HG02763 (cell line): ENCODE measurements at regions not wholly inside any gene's neighbourhood (a gene's known extent, or its start where the extent isn't known, plus 50 kb on each side); places are given as distances from the start of the nearest gene placed in this dataset.
A peak's percentile ranks its signal among the peaks of the same experiment; 100 is the strongest.

Experiments used
- ATAC-seq: cut with Tn5 transposase; IDR thresholded peaks from one replicate; pipeline ENCODE4 v1.9.1; 2021; ENCODE audit warnings: mild to moderate bottlenecking, moderate library complexity; ENCODE audit not compliant: unreplicated experiment

GRCh38 chr3:69445498-69445897 lies 59.6 kb upstream of the FRMD4B start:
- no peak for ATAC-seq

GRCh38 chr3:69445024-69445423 lies 59.1 kb upstream of the FRMD4B start:
- no peak for ATAC-seq

GRCh38 chr3:69443457-69443920 lies 57.6 kb upstream of the FRMD4B start:
- ATAC-seq = no peak

GRCh38 chr3:69442771-69443311 lies 57.0 kb upstream of the FRMD4B start:
- ATAC-seq = no peak

- ATAC-seq = no peak
These were observed 55.8 kb upstream of the FRMD4B start for GRCh38 chr3:69441732-69442131.

- ATAC-seq = no peak
These were observed 55.2 kb upstream of the FRMD4B start for GRCh38 chr3:69441040-69441439.

- no peak for ATAC-seq
These were observed 53.9 kb upstream of the FRMD4B start for GRCh38 chr3:69439643-69440270.

- ATAC-seq = no peak
These were observed 52.6 kb upstream of the FRMD4B start for GRCh38 chr3:69438476-69438875.

GRCh38 chr3:69435274-69436265 lies 49.7 kb upstream of the FRMD4B start:
- ATAC-seq = peak; percentile 52
